IMR-90 (cell line): ENCODE measurements at regions not wholly inside any gene's neighbourhood (a gene's known extent, or its start where the extent isn't known, plus 50 kb on each side); places are given as distances from the start of the nearest gene placed in this dataset.

Experiments
- ATAC-seq: fragments of 200-7000 bp; cut with Tn5 transposase; 2 replicates; pipeline ENCODE4 v1.9.1; 2020; ENCODE audit warnings: low read depth, mild to moderate bottlenecking, moderate library complexity
- BruUV-seq: library from RNA; stranded (reverse); fragments of 400-500 nt; replicated peaks from 2 replicates; lab custom pipeline; 2021; lab: Mats Ljungman, UMichigan
- CTCF ChIA-PET: fragments of 300-600 bp; formaldehyde crosslinking; extraction: SDS; loops from one replicate; lab custom pipeline; 2021; ENCODE audit warnings: antibody characterized with exemption; lab: Yijun Ruan, JAX
- POLR2A ChIA-PET: fragments of 300-600 bp; sonication (Branson Sonifier 250); formaldehyde crosslinking; loops from one replicate; lab custom pipeline; 2022; ENCODE audit warnings: antibody characterized with exemption; ENCODE audit not compliant: unreplicated experiment; lab: Charles Lee
- DNase-seq: peaks from one replicate; pipeline ENCODE4 v3.0.0; 2013
- H2AFZ ChIP-seq: replicated peaks from 2 replicates; pipeline ENCODE3; 2013; ENCODE audit warnings: low read length, mild to moderate bottlenecking; ENCODE audit not compliant: poor library complexity
- H2AK5ac ChIP-seq: 2 replicates; pipeline ENCODE4 v1.6.1; 2013; ENCODE audit warnings: low read depth, low read length, inconsistent platforms
- H2AK9ac ChIP-seq: replicated peaks from 2 replicates; pipeline ENCODE3; 2013; ENCODE audit warnings: mild to moderate bottlenecking, low read depth, low read length, moderate library complexity; ENCODE audit not compliant: poor library complexity
- H2BK120ac ChIP-seq: 2 replicates; pipeline ENCODE4 v1.6.1; 2013; ENCODE audit warnings: low read depth, low read length, inconsistent platforms
- H2BK15ac ChIP-seq: 3 replicates; pipeline ENCODE4 v1.6.1; 2013; ENCODE audit warnings: low read depth, low read length, inconsistent platforms
- H2BK20ac ChIP-seq: 2 replicates; pipeline ENCODE4 v1.6.1; 2013; ENCODE audit warnings: low read depth, mild to moderate bottlenecking, inconsistent platforms, low read length, moderate library complexity
- H2BK5ac ChIP-seq: 2 replicates; pipeline ENCODE4 v1.6.1; 2013; ENCODE audit warnings: mild to moderate bottlenecking, low read depth, low read length, inconsistent platforms; ENCODE audit not compliant: poor library complexity, severe bottlenecking
- H3K14ac ChIP-seq: replicated peaks from 2 replicates; pipeline ENCODE4 v1.6.1; 2013; ENCODE audit warnings: low read depth, low read length, inconsistent platforms
- H3K18ac ChIP-seq: 2 replicates; pipeline ENCODE4 v1.6.1; 2013; ENCODE audit warnings: low read depth, low read length, control low read depth
- H3K23ac ChIP-seq: 2 replicates; pipeline ENCODE4 v1.6.1; 2013; ENCODE audit warnings: low read depth, low read length, inconsistent platforms
- H3K27ac ChIP-seq: 2 replicates; pipeline ENCODE4 v1.5.1; 2013; ENCODE audit warnings: mild to moderate bottlenecking, control low read depth, low read length; ENCODE audit not compliant: insufficient read depth
- H3K27me3 ChIP-seq: 2 replicates; pipeline ENCODE4 v1.6.1; 2013; ENCODE audit warnings: low read length; ENCODE audit not compliant: control insufficient read depth, insufficient read depth
- H3K36me3 ChIP-seq: 2 replicates; pipeline ENCODE4 v1.6.1; 2013; ENCODE audit warnings: low read length, mixed read lengths; ENCODE audit not compliant: control insufficient read depth, insufficient read depth
- H3K4ac ChIP-seq: 2 replicates; pipeline ENCODE4 v1.6.1; 2013; ENCODE audit warnings: low read depth, low read length, inconsistent platforms
- H3K4me1 ChIP-seq: 2 replicates; pipeline ENCODE4 v1.6.1; 2013; ENCODE audit warnings: low read length, mixed read lengths; ENCODE audit not compliant: control insufficient read depth, insufficient read depth
- H3K4me2 ChIP-seq: 2 replicates; pipeline ENCODE4 v1.6.1; 2013; ENCODE audit warnings: low read depth, mild to moderate bottlenecking, control low read depth, low read length, moderate library complexity
- H3K4me3 ChIP-seq: 2 replicates; pipeline ENCODE4 v1.5.1; 2013; ENCODE audit warnings: low read depth, mild to moderate bottlenecking, control low read depth, low read length, moderate library complexity; ENCODE audit not compliant: insufficient read depth
- H3K56ac ChIP-seq: 2 replicates; pipeline ENCODE4 v1.6.1; 2013; ENCODE audit warnings: low read length, inconsistent platforms; ENCODE audit not compliant: insufficient read depth; ENCODE audit errors: extremely low read depth
- H3K79me1 ChIP-seq, 2 experiments: 2 replicates each; pipeline ENCODE4 v1.6.1; 2013; ENCODE audit warnings: low read length in 2 of 2, inconsistent platforms in 1 of 2, low read depth in 1 of 2
- H3K9ac ChIP-seq: 2 replicates; pipeline ENCODE4 v1.6.1; 2013; ENCODE audit warnings: low read depth, low read length, control low read depth
- H3K9me1 ChIP-seq: 2 replicates; pipeline ENCODE4 v1.6.1; 2013; ENCODE audit warnings: low read length, inconsistent platforms; ENCODE audit not compliant: insufficient read depth
- H3K9me3 ChIP-seq: 2 replicates; pipeline ENCODE4 v1.6.1; 2013; ENCODE audit warnings: low read length; ENCODE audit not compliant: control insufficient read depth, insufficient read depth
- H4K20me1 ChIP-seq: 2 replicates; pipeline ENCODE4 v1.6.1; 2013; ENCODE audit warnings: low read length, inconsistent platforms; ENCODE audit not compliant: insufficient read depth
- H4K5ac ChIP-seq: 2 replicates; pipeline ENCODE4 v1.6.1; 2013; ENCODE audit warnings: mild to moderate bottlenecking, low read depth, low read length, control low read depth
- H4K8ac ChIP-seq, 2 experiments: 2 replicates each; pipeline ENCODE4 v1.6.1; 2013; ENCODE audit warnings: low read depth in 2 of 2, low read length in 2 of 2, control low read depth in 1 of 2, inconsistent platforms in 1 of 2
- H4K91ac ChIP-seq: 2 replicates; pipeline ENCODE4 v1.6.1; 2013; ENCODE audit warnings: low read depth, low read length, inconsistent platforms; ENCODE audit not compliant: insufficient read depth
- CEBPB ChIP-seq: IDR thresholded peaks from 2 replicates; pipeline ENCODE4 v1.6.1; 2012; ENCODE audit warnings: low read depth, low read length, improper control_type of control experiment
- CTCF ChIP-seq: conservative IDR thresholded peaks from 2 replicates; pipeline ENCODE4 v1.5.1; 2012; ENCODE audit warnings: mild to moderate bottlenecking, low read depth, low read length, improper control_type of control experiment
- ELK1 ChIP-seq: fragments of 150-350 bp; IDR thresholded peaks from 2 replicates; pipeline ENCODE4 v1.6.1; 2016; ENCODE audit warnings: low read depth, mild to moderate bottlenecking, low read length, moderate library complexity, borderline replicate concordance
- FOS ChIP-seq: fragments of 150-350 bp; IDR thresholded peaks from 2 replicates; pipeline ENCODE4 v1.6.1; 2016; ENCODE audit warnings: low read depth, low read length
- POLR2A ChIP-seq: IDR thresholded peaks from 2 replicates; pipeline ENCODE4 v1.6.1; 2012; ENCODE audit warnings: mild to moderate bottlenecking, low read depth, low read length
- RAD21 ChIP-seq: IDR thresholded peaks from 2 replicates; pipeline ENCODE4 v1.6.1; 2012; ENCODE audit warnings: low read length, improper control_type of control experiment
- RFX5 ChIP-seq: IDR thresholded peaks from 2 replicates; pipeline ENCODE4 v1.8.0; 2012; ENCODE audit warnings: low read depth, mild to moderate bottlenecking, low read length, moderate library complexity
- WGBS, 2 experiments: methylation state at CpG; one replicate each; pipeline versions ENCODE4 v1.1.5 to v1.1.7; 2013; ENCODE audit warnings: missing lambda C conversion rate in 2 of 2; ENCODE audit not compliant: insufficient read length in 1 of 2; ENCODE audit errors: extremely low coverage in 2 of 2; 5-methylcytosine and 5-hydroxymethylcytosine counted together
- dilution Hi-C: fragments of 300-500 bp; cut with HindIII; formaldehyde crosslinking; loops from one replicate; pipeline ENCODE4 v1.14.3; 2018; ENCODE audit warnings: low sequenced_read_pairs; ENCODE audit not compliant: unreplicated experiment
- in situ Hi-C: fragments of 300-500 bp; cut with MboI; formaldehyde crosslinking; loops from 3 replicates; pipeline ENCODE4 v1.14.3; 2019; ENCODE audit warnings: low sequenced_read_pairs, inconsistent platforms, mixed read lengths
- intact Hi-C: fragments of 100-400 bp; cut with micrococcal nuclease; formaldehyde crosslinking; loops from 2 replicates; pipeline ENCODE4 v1.10.0; 2022

- POLR2A ChIA-PET = no interaction called here
- no peak overlapping the region for H3K4me2 ChIP-seq
- ATAC-seq = no peak
Observed at GRCh38 chr2:14806613-14807012, 174.1 kb downstream of the LRATD1 start.

More at GRCh38 chr2:14806613-14807012, 174.1 kb downstream of the LRATD1 start:
- TF ChIP-seq POLR2A (no peak), FOS (no peak), CTCF (no peak), ELK1 (no peak), CEBPB (no peak), RAD21 (no peak), RFX5 (no peak)
- Histone ChIP-seq H3K79me1 (no peaks in the 10 kb centered on the region), H2BK15ac (no peak overlapping the region), H3K27me3 (no peaks in the 10 kb centered on the region), H3K4me1 (no peaks in the 10 kb centered on the region), H3K27ac (no peak overlapping the region), H4K91ac (no peak overlapping the region), H4K20me1 (no peaks in the 10 kb centered on the region), H3K9me3 (no peaks in the 10 kb centered on the region; the same call in 1 of the 2 replicates), H3K9ac (no peak overlapping the region), H3K4ac (no peak overlapping the region), H3K36me3 (no peaks in the 10 kb centered on the region), H4K5ac (no peak overlapping the region), H2AK9ac (no peak overlapping the region), H2BK120ac (no peak overlapping the region), H3K56ac (no peak overlapping the region), H3K18ac (no peak overlapping the region), H3K23ac (no peak overlapping the region), H2BK5ac (no peak overlapping the region), H2AK5ac (no peak overlapping the region), H3K4me3 (no peak overlapping the region), H3K9me1 (no peaks in the 10 kb centered on the region), H2AFZ (no peak overlapping the region), H2BK20ac (no peak overlapping the region), H4K8ac (no peak overlapping the region), H3K14ac (no peak overlapping the region)
- intact Hi-C loops = no loop called here
- BruUV-seq = no TSS peak
- no peak for DNase-seq
- CTCF ChIA-PET = no interaction called here
- dilution Hi-C loops = no loop called here
- in situ Hi-C loops = no loop called here
- 100% methylated on average over 1 of the region's 4 CpGs; no CpG with 5 or more reads in 1 of the 2 experiments for WGBS, 2 experiments
